GM12891 (cell line): ENCODE measurements at regions not wholly inside any gene's neighbourhood (a gene's known extent, or its start where the extent isn't known, plus 50 kb on each side); places are given as distances from the start of the nearest gene placed in this dataset.

Experiments used
- POLR2A ChIP-seq: IDR thresholded peaks from 2 replicates; pipeline ENCODE4 v1.6.1; 2011; ENCODE audit warnings: low read depth, low read length, control low read depth
- POLR2AphosphoS5 ChIP-seq: IDR thresholded peaks from 2 replicates; pipeline ENCODE4 v1.6.1; 2011; ENCODE audit warnings: low read depth, low read length, control low read depth
- SPI1 ChIP-seq: IDR thresholded peaks from 2 replicates; pipeline ENCODE4 v1.6.1; 2011; ENCODE audit warnings: low read depth, low read length, control low read depth
- TAF1 ChIP-seq: IDR thresholded peaks from 2 replicates; pipeline ENCODE4 v1.6.1; 2011; ENCODE audit warnings: low read depth, low read length, control low read depth

- TF ChIP-seq TAF1 (no peak), POLR2A (no peak), SPI1 (no peak), POLR2AphosphoS5 (no peak)
These were observed 336.4 kb upstream of the RASGEF1B start for GRCh38 chr4:81808011-81808672.
